ENCODE measurements at regions not wholly inside any gene's neighbourhood (a gene's known extent, or its start where the extent isn't known, plus 50 kb on each side); places are given as distances from the start of the nearest gene placed in this dataset.

DNA sequence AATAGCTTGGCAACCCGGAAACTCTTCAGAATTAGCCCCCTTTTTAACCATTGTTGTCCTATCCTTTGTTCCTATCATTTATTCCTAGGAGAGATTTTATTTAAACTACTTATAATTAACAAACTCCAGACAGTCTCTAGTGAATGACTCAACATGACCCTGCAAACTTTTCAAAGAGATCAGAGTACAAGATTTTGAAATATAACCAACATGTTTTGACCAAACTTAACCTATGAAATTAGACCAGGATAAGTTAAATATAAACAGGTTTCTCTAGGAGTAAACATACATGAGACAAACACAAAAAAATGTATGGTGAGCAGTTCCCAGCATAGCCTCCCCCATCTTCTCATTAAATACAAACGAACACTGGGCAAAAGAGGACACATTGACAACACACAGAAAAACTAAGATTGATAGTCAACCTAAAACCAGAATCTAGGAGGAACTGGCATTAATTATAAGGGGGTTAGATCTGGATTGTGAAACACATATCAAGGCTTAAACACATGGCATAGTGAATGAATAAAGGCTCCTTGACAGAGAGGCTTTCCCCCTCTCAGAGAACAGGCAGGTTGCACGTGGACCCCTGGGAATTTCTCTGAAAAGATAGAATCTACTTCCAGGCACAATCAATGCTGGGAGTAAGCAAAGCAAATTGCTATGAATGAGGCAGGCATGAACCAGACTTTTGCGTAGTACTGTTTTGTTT lies 284.1 kb downstream of the IRS1 start:
- no peak for DNase-seq

DNA sequence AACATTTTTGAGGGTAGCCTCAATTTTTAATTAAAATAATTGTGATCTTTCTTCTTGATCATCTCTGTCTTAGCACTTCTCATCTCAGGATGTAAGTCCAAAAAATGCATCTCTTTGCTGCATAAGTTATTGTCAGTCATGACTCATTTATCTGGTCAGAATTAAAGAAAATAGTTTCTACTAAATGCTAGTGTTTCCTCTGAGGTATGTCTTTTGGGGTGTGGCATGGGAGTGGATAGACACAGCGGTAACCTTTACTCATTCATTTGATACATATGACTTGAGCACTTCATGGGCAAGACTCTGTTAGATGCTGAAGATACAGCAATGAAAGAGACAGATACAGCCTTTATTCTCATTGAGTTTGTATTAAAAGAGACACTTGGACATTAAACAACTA lies 284.7 kb downstream of the IRS1 start:
- no peak for DNase-seq

- no peak for DNase-seq
These were observed 288.3 kb downstream of the IRS1 start for GRCh38 chr2:226511311-226511710.

- DNase-seq: no peak
These were observed 290.9 kb downstream of the IRS1 start for GRCh38 chr2:226508683-226509082.

GRCh38 chr2:226508005-226508404 lies 291.6 kb downstream of the IRS1 start:
- DNase-seq: no peak

- DNase-seq: no peak
These were observed 302.3 kb downstream of the IRS1 start for GRCh38 chr2:226497146-226497909.

DNA sequence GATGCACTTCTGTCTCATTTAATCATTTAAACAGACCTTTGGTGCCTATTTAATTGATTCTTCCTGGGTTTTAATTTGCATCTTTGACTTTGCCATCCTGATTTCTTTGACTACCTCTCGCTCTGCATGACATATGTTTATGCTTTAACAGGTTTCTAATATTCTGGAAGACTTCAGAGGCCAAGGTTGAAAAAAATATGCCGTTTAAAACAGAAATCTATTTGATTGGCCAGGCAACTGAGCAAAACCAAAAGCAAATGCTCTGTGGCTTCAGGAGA lies 303.4 kb downstream of the IRS1 start:
- no peak for DNase-seq

DNA sequence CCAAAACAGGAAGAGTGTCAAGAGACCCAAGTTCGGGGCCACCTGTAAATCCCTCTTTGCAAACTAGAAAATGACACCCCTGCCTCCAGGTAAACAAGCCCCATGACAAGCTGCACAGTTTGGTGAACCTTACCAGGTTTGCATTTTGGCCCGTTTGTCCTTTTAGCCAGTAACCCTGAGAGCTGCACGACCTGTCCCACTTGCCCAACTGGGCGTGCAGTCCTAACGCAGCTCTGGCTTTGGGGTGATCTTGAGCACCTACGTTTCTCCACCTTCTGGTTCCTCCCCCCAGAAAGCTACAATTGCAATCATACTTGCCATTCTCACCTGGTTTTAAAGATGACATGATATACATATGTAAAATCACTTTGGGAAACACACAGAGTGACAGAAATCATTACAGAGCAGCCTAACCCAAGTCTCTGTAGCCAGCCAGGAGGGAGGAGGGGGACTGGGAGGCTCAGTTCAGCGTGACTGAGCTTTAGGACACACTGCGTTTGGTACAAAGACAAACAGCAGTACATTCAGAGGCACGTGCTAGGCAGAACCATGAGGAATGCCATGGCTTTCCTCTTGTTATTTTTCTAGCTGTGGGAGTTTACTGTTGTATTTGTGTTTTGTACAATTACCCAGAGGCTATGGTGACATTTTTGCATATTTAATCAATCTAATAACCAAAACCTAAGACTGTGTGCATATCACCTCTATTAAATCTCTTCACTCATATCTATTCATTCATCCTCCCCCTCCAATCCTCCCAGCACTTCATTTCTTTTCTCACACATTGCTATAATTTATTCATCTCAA lies 304.0 kb downstream of the IRS1 start:
- no peak for DNase-seq

- no peak for DNase-seq
These were observed 308.5 kb downstream of the IRS1 start for GRCh38 chr2:226491112-226491511.

- no peak for DNase-seq
These were observed 309.7 kb downstream of the IRS1 start for GRCh38 chr2:226489775-226490541.

DNA sequence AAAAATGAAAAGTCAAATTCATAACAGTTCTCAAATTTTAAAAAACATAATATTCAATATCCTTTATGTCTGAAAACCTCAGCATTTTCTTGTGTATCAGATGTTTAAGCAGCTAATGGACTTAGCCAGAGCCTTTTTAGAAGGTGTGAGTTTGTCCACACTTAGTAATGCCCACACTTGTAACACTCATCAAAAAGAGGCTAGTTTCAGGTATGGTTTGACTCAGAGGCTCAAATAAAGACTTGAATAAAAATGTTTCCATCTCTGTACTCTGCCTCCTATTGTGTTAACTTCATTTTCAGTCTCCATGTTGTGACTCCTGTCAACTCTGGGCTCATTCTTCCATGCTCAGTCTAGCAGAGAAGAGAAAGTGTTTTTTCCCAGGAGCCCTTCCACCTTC lies 311.6 kb downstream of the IRS1 start:
- no peak for DNase-seq

DNA sequence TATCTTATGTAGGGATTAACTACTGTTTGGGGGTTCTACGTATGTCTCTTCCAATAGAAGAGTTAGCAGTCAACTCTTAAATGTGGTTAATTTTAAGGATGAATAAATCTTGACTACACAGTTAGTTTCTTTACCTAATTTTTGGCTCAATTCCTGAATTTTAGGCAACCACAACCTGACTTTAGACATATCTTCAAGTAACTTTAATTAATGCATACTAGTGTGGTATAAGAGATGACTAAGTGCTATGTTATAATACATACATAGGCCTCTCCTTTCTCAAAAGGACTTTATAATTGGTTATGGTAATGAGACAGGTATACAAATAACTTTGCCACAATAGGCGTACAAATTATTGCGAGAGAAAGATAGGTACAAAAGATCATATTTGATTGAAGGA lies 312.0 kb downstream of the IRS1 start:
- DNase-seq: no peak

- no peak for DNase-seq
These were observed 315.6 kb downstream of the IRS1 start for GRCh38 chr2:226483745-226484619.

DNA sequence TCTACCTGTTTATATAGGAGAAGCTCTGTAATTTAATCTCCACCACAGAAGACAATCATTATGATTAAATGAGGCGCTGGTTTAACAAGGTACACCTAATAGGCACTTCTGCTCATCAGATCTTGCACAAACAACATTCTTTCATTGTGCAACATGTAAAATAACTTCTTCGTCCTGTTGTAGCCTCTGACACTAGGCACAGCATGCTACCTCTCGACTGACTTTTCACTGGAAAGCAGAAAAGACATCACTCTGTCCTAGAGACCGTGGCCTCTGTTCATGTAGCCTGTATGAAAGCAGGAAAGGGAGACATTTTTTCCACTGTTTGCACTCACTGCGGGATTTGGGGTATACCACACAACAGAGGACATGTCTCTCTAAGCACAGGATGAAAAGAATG lies 316.5 kb downstream of the IRS1 start:
- DNase-seq: no peak

DNA sequence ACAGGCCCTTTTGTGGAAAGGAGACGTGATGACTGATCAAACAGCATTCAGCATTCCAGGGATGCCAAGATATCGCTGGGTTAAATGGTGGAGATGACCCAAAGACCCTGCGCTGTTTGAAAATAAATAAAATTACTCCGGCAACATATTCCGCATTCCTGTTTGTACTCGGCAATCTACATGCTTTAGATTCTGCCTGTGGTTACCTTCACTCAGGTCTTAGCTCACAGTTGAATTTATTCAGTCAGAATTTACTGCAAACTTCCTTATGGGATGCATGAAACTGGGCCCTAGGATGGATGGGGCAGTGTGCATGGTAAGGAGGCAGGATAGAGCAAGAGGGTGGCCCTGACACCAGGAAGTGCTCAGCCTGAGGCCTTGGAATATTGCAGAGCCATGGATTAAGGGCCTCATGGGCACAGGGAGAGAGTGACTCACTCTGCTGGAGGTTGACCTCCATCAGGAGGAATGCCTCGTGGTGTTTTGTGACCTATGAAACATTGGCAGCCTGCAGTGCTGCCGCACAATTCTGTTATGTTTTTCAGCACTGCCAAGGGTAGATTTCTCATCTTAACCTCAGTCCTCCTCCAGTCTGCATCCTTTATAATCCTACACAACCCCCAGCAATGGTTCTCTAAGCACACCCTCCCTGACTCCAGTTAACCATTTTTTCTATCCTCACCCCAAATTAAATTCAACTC lies 321.4 kb downstream of the IRS1 start:
- DNase-seq: no peak

DNA sequence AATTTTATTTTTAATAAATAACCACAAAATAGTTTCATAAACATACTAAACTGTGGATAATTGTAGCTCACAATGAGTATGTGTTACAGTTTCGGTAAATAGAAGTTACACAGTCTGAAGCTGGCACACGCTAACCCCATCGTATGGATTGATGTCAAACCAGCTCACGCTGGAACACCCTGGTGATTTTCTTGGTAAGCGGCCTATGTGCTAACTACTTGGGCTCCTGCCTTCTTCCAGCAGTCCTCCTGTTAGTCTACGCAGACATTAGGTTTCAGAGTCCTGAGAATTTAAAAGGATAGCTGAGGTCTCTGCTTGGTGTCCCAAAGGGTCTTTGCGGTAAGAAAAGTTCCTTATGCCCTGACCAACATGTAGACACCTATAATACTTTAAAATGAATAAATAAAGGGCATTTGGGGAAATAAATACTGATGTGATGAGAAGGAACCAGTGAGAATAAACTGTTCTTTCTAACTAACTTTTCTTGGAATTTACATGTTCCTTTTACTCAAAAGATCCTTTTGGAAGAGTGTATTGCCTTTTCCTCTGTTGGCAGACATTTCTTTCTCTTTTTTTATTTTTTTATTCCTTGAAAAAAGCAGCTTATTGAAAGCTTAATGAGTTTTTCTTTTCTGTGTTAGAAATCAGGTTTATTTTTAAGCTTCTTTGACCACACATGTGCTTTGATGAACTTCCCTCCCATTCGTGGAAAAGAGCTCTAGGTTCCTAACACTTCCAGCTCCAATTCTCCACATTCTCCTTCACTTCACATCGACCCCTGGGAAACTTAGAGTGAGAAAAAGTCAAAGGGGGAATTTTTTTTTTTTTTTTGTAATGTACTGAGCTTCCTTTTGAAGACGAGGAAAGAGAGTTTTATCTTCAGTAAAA lies 322.2 kb downstream of the IRS1 start:
- DNase-seq: no peak

GRCh38 chr2:226475650-226476049 lies 324.0 kb downstream of the IRS1 start:
- DNase-seq: no peak

GRCh38 chr2:226474131-226474530 lies 325.5 kb downstream of the IRS1 start:
- no peak for DNase-seq

- DNase-seq: no peak
These were observed 327.6 kb downstream of the IRS1 start for GRCh38 chr2:226471987-226472470.

- no peak for DNase-seq
These were observed 332.0 kb downstream of the IRS1 start for GRCh38 chr2:226467633-226468032.
